MM.1S (cell line): ENCODE measurements at regions not wholly inside any gene's neighbourhood (a gene's known extent, or its start where the extent isn't known, plus 50 kb on each side); places are given as distances from the start of the nearest gene placed in this dataset.
"Not testable (repeated sequence)": the region's sequence is repeated elsewhere in the genome, so short reads cannot be mapped to it uniquely, and the experiment has no call there.

Experiments
- DNase-seq: peaks from one replicate; pipeline ENCODE4 v3.0.0-alpha.2; 2015
- H2AFZ ChIP-seq: fragments of 300-600 bp; sonication (generic); 2 replicates; pipeline ENCODE4 v1.6.0; 2016; ENCODE audit warnings: antibody characterized with exemption, low read length
- H3F3A ChIP-seq: fragments of 300-600 bp; sonication (generic); 2 replicates; pipeline ENCODE4 v1.6.1; 2016; ENCODE audit warnings: mild to moderate bottlenecking, antibody characterized with exemption, low read length, moderate library complexity, mixed read lengths; ENCODE audit not compliant: insufficient read depth
- H3K27ac ChIP-seq: fragments of 300-600 bp; sonication (generic); 2 replicates; pipeline ENCODE4 v1.5.1; 2016; ENCODE audit warnings: mild to moderate bottlenecking, low read length
- H3K27me3 ChIP-seq: fragments of 300-600 bp; sonication (generic); replicated peaks from 2 replicates; pipeline ENCODE4 v1.6.0; 2016; ENCODE audit warnings: low read length; ENCODE audit not compliant: insufficient read depth
- H3K36me3 ChIP-seq: fragments of 300-600 bp; sonication (generic); replicated peaks from 2 replicates; pipeline ENCODE4 v1.6.1; 2016; ENCODE audit warnings: mild to moderate bottlenecking, low read length, mixed read lengths; ENCODE audit not compliant: insufficient read depth
- H3K4me1 ChIP-seq: fragments of 300-600 bp; sonication (generic); 2 replicates; pipeline ENCODE4 v1.6.1; 2016; ENCODE audit warnings: low read length, mixed read lengths
- H3K4me2 ChIP-seq: fragments of 300-600 bp; sonication (generic); 2 replicates; pipeline ENCODE4 v1.6.0; 2016; ENCODE audit warnings: low read depth, low read length
- H3K4me3 ChIP-seq: fragments of 300-600 bp; sonication (generic); 2 replicates; pipeline ENCODE4 v1.5.1; 2016; ENCODE audit warnings: low read length, mixed read lengths
- H3K79me2 ChIP-seq: fragments of 300-600 bp; sonication (generic); 2 replicates; pipeline ENCODE4 v1.6.1; 2016; ENCODE audit warnings: mixed run types, low read length, mixed read lengths
- H3K9ac ChIP-seq: fragments of 300-600 bp; sonication (generic); 2 replicates; pipeline ENCODE4 v1.6.1; 2016; ENCODE audit warnings: low read length, mixed read lengths
- H3K9me2 ChIP-seq: fragments of 300-600 bp; sonication (generic); replicated peaks from 2 replicates; pipeline ENCODE4 v1.6.1; 2016; ENCODE audit warnings: mild to moderate bottlenecking, low read length, mixed read lengths; ENCODE audit not compliant: insufficient read depth
- H3K9me3 ChIP-seq: fragments of 300-600 bp; sonication (generic); replicated peaks from 2 replicates; pipeline ENCODE4 v1.6.1; 2016; ENCODE audit warnings: mild to moderate bottlenecking, low read length, mixed read lengths; ENCODE audit not compliant: insufficient read depth
- H4K20me1 ChIP-seq: fragments of 300-600 bp; sonication (generic); 2 replicates; pipeline ENCODE4 v1.6.1; 2016; ENCODE audit warnings: mild to moderate bottlenecking, low read length, moderate library complexity, mixed read lengths; ENCODE audit not compliant: insufficient read depth
- CTCF ChIP-seq: fragments of 300-600 bp; sonication (generic); IDR thresholded peaks from 2 replicates; pipeline ENCODE4 v1.5.1; 2016; ENCODE audit warnings: antibody characterized with exemption, low read length, mixed read lengths
- EZH2 ChIP-seq: fragments of 300-600 bp; sonication (generic); optimal IDR thresholded peaks from 2 replicates; pipeline ENCODE3; 2017; ENCODE audit warnings: low read depth, mild to moderate bottlenecking, antibody characterized with exemption, low read length, mixed read lengths
- EZH2phosphoT487 ChIP-seq: fragments of 300-600 bp; sonication (generic); IDR thresholded peaks from 2 replicates; pipeline ENCODE4 v1.6.1; 2018; ENCODE audit warnings: antibody characterized with exemption, low read length

DNA sequence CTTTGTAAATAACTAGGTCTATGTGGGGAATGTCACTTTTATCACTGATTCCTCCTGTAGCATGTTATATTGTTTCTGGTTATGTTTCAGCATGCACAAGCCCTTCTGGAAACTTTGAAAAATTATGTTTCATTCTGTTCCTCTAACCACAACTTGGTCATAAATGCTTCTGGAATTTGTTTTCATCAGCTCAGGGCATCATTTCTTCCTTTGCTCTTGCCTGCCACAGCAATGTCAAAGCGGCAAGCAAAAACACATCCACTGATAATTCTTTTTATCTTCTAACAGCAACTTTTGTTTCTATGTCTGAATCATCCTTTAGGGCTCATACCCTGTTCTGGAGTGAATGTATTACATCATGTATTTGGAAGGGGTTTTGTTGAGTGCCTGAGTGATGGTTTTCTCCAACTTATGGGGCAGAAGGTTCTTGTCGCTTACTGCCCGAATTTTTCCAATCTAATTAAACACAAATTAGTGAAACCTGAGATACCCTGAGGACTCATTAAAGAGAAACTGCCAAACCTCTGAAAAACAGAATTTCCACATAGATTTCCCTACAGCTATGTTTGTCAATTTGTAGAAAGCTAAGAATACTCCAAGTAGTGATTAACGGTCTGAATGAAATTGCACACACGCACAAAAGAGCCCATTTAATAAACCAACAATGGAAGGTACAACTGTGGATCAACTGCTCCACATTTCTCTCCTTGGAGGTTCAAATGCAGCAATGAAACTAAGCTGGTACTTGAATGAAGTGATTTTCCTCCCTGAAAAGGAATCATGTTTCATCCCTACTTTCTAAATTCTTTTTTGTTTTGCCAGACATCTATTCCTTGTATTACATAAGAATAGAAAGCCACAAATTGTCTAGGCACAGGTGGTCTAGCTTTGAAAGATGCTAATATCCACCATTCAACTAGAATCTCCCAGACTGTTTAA lies 173.5 kb upstream of the KRR1 start:
- no peak for DNase-seq
- Histone ChIP-seq H3K4me1 (no peaks in the 10 kb centered on the region), H3K9me3 (no peaks in the 10 kb centered on the region), H3K4me3 (no peak overlapping the region), H3K9me2 (no peaks in the 10 kb centered on the region), H3K4me2 (no peak overlapping the region), H3K9ac (no peak overlapping the region), H3F3A (no peaks in the 10 kb centered on the region), H3K36me3 (no peaks in the 10 kb centered on the region), H4K20me1 (no peaks in the 10 kb centered on the region), H3K27ac (no peak overlapping the region), H3K79me2 (no peaks in the 10 kb centered on the region), H2AFZ (no peak overlapping the region), H3K27me3 (no peaks in the 10 kb centered on the region)
- TF ChIP-seq EZH2phosphoT487, result no peak
- TF ChIP-seq EZH2, result no peak
- TF ChIP-seq CTCF, result no peak

DNA sequence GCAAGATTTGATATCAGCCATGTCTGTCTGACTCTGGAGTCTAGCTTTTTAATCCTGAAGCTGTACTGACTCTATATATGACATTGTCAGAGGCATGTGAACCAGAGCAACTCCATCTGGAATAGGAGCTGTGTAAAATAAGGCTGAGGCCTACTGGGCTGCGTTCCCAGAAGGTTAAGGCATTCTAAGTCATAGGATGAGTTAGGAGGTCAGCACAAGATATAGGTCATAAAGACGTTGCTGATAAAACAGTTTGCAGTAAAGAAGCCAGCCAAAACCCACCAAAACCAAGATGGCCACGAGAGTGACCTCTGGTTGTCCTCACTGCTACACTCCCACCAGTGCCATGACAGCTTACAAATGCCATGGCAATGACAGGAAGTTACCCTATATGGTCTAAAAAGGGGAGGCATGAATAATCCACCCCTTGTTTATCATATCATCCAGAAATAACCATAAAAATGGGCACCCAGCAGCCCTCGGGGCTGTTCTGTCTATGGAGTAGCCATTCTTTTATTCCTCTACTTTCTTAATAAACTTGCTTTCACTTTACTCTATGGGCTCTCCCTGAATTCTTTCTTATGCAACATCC lies 172.7 kb upstream of the KRR1 start:
- H3K4me2 ChIP-seq, H3K27me3 ChIP-seq, H3K9me2 ChIP-seq, H4K20me1 ChIP-seq, DNase-seq, H3K4me1 ChIP-seq, H3K27ac ChIP-seq, H3K9ac ChIP-seq, H3F3A ChIP-seq, H3K79me2 ChIP-seq, H3K9me3 ChIP-seq, H3K4me3 ChIP-seq, H2AFZ ChIP-seq, H3K36me3 ChIP-seq: not testable (repeated sequence)

DNA sequence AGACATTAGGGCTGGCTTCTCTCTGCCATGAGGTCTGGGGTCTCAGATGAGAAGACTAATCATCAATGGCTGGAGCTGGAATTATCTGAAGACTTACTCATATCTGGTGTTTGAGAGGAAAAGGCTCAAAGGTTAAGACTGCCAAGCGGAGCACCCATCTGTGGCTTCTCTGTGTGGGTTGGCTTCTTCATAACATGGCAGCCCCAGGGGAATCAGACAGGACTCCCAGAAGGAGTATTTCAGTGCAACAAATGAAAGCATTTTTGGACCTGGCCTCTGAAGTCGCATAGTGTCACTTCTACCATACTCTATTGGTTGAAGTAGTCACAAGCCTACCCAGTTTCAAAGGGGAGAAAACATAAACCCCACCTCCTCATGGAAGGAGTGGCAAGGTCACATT lies 171.8 kb upstream of the KRR1 start:
- Histone ChIP-seq H3K9me3 (no peaks in the 10 kb centered on the region), H3K9me2 (no peaks in the 10 kb centered on the region), H2AFZ (no peak overlapping the region), H3K36me3 (no peaks in the 10 kb centered on the region), H3K4me1 (no peaks in the 10 kb centered on the region), H3K79me2 (no peaks in the 10 kb centered on the region), H3K4me3 (no peak overlapping the region), H4K20me1 (no peaks in the 10 kb centered on the region), H3F3A (no peaks in the 10 kb centered on the region), H3K4me2 (no peak overlapping the region), H3K27me3 (no peaks in the 10 kb centered on the region), H3K27ac (no peak overlapping the region), H3K9ac (no peak overlapping the region)
- DNase-seq, result no peak
- TF ChIP-seq EZH2, result no peak

DNA sequence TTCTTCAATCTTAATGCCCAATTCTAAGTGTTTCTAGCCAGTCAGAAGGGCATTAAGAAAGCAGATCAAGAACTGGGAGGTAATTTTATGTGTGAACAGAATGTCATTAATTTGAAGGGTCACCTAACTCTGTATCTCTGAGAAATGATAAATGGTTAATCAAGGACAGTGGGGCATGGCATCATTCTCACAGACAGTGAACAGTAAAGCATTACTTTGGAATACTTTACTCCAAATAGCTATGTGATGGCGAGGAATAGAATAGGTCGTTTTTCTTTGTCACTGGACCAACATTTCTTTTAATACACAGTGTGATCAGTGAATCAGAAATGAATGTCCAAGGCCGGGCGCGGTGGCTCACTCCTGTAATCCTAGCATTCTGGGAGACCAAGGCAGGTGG lies 166.1 kb upstream of the KRR1 start:
- no peaks in the 10 kb centered on the region for H3K79me2 ChIP-seq
- H3K9ac ChIP-seq, result no peak overlapping the region
- no peak overlapping the region for H3K27ac ChIP-seq
- H4K20me1 ChIP-seq, result no peaks in the 10 kb centered on the region
- no peak overlapping the region for H3K4me3 ChIP-seq
- no peak overlapping the region for H2AFZ ChIP-seq
- H3K36me3 ChIP-seq, result no peaks in the 10 kb centered on the region
- no peak for DNase-seq
- TF ChIP-seq EZH2 (no peak), CTCF (no peak), EZH2phosphoT487 (no peak)
- no peaks in the 10 kb centered on the region for H3K4me1 ChIP-seq
- H3F3A ChIP-seq, result no peaks in the 10 kb centered on the region
- no peak overlapping the region for H3K4me2 ChIP-seq
- no peaks in the 10 kb centered on the region for H3K27me3 ChIP-seq
- no peaks in the 10 kb centered on the region for H3K9me2 ChIP-seq
- no peaks in the 10 kb centered on the region for H3K9me3 ChIP-seq
